HCT116 (cell line): ENCODE measurements at regions not wholly inside any gene's neighbourhood (a gene's known extent, or its start where the extent isn't known, plus 50 kb on each side); places are given as distances from the start of the nearest gene placed in this dataset.

Experiments used
- ATAC-seq: fragments of 200-7000 bp; cut with Tn5 transposase; 2 replicates; pipeline ENCODE4 v1.9.1; 2020; ENCODE audit warnings: mild to moderate bottlenecking, moderate library complexity
- BruUV-seq: library from RNA; stranded (reverse); fragments of 400-500 nt; replicated peaks from 2 replicates; lab custom pipeline; 2021; lab: Mats Ljungman, UMichigan
- CTCF ChIA-PET: fragments of 300-600 bp; sonication (Branson Sonifier 250); formaldehyde crosslinking; loops from one replicate; lab custom pipeline; 2021; ENCODE audit warnings: antibody characterized with exemption; lab: Charles Lee
- POLR2A ChIA-PET: fragments of 300-600, 350-600 bp; sonication (Branson Sonifier 250); formaldehyde crosslinking; loops from one replicate; lab custom pipeline; 2021; ENCODE audit warnings: antibody characterized with exemption; lab: Charles Lee
- RAD21 ChIA-PET, 2 experiments: fragments of 300-600 bp; sonication (Branson Sonifier 250); formaldehyde crosslinking; loops; one replicate each; lab custom pipeline; 2023; ENCODE audit warnings: low total read pairs in 2 of 2; ENCODE audit not compliant: uncharacterized antibody in 2 of 2, unreplicated experiment in 2 of 2, low non-redundant PET in 1 of 2; lab: Charles Lee
- DNase-seq: peaks from one replicate; pipeline ENCODE4 v3.0.0-alpha.2; 2010; ENCODE audit warnings: low read depth, low spot score
- H2AFZ ChIP-seq: fragments of 200-600 bp; shearing (Covaris generic), sonication (generic); 2 replicates; pipeline ENCODE4 v1.6.1; 2017; ENCODE audit warnings: low read depth, mixed run types, mixed read lengths, antibody characterized with exemption, low read length; ENCODE audit not compliant: poor library complexity, severe bottlenecking
- H3K27ac ChIP-seq: 2 replicates; pipeline ENCODE4 v1.5.1; 2012; ENCODE audit warnings: low read depth, low read length
- H3K27me3 ChIP-seq: fragments of 200-600 bp; sonication (generic); 2 replicates; pipeline ENCODE4 v1.6.1; 2016; ENCODE audit warnings: mixed run types, low read length, mixed read lengths; ENCODE audit not compliant: insufficient read depth
- H3K36me3 ChIP-seq, 2 experiments: fragments of 200-500 bp in 1 of 2; fragments of 200-600 bp in 1 of 2; sonication (Bioruptor generic) in 1 of 2; sonication (generic) in 1 of 2; 2 replicates each; pipeline versions ENCODE4 v1.5.1 to v1.6.1; 2014 to 2016; ENCODE audit warnings: low read length in 2 of 2, inconsistent platforms in 1 of 2, mixed read lengths in 1 of 2, mixed run types in 1 of 2; ENCODE audit not compliant: insufficient read depth in 2 of 2, control insufficient read depth in 1 of 2
- H3K4me1 ChIP-seq, 2 experiments: fragments of 200-600 bp in 1 of 2; sonication (generic) in 1 of 2; 2 replicates each; pipeline versions ENCODE4 v1.5.1 to v1.6.1; 2012 to 2017; ENCODE audit warnings: low read length in 2 of 2, inconsistent platforms in 1 of 2, mild to moderate bottlenecking in 1 of 2, mixed read lengths in 1 of 2, mixed run types in 1 of 2, moderate library complexity in 1 of 2; ENCODE audit not compliant: insufficient read depth in 2 of 2, control insufficient read depth in 1 of 2
- H3K4me2 ChIP-seq: fragments of 200-600 bp; sonication (generic); 2 replicates; pipeline ENCODE4 v1.6.1; 2017; ENCODE audit warnings: mixed run types, low read length, mixed read lengths
- H3K4me3 ChIP-seq, 2 experiments: fragments of 200-600 bp in 1 of 2; sonication (generic) in 1 of 2; replicated peaks in 1 of 2; 2 replicates each; pipeline ENCODE4 v1.5.1; 2011 to 2016; ENCODE audit warnings: low read length in 2 of 2, control low read depth in 1 of 2, low read depth in 1 of 2, mild to moderate bottlenecking in 1 of 2, mixed read lengths in 1 of 2, mixed run types in 1 of 2
- H3K79me2 ChIP-seq: fragments of 200-600 bp; sonication (generic); 2 replicates; pipeline ENCODE4 v1.6.1; 2017; ENCODE audit warnings: mild to moderate bottlenecking, mixed run types, low read length, moderate library complexity, mixed read lengths; ENCODE audit not compliant: insufficient read depth
- H3K9ac ChIP-seq: fragments of 200-600 bp; sonication (generic); 2 replicates; pipeline ENCODE4 v1.6.1; 2016; ENCODE audit warnings: low read length, mixed read lengths
- H3K9me2 ChIP-seq: fragments of 200-600 bp; sonication (generic), shearing (Covaris generic); 2 replicates; pipeline ENCODE4 v1.6.1; 2017; ENCODE audit warnings: mixed run types, mild to moderate bottlenecking, moderate library complexity; ENCODE audit not compliant: insufficient read depth
- H3K9me3 ChIP-seq, 2 experiments: fragments of 200-500 bp in 1 of 2; fragments of 200-600 bp in 1 of 2; sonication (Bioruptor generic) in 1 of 2; sonication (generic) in 1 of 2; 2 replicates each; pipeline ENCODE4 v1.6.1; 2014 to 2017; ENCODE audit warnings: low read length in 2 of 2, mixed read lengths in 2 of 2, inconsistent platforms in 1 of 2, low read depth in 1 of 2, mild to moderate bottlenecking in 1 of 2, mixed run types in 1 of 2, moderate library complexity in 1 of 2; ENCODE audit not compliant: control insufficient read depth in 1 of 2, insufficient read depth in 1 of 2
- H4K20me1 ChIP-seq: fragments of 200-600 bp; sonication (generic), shearing (Covaris generic); 2 replicates; pipeline ENCODE4 v1.6.1; 2017; ENCODE audit warnings: mixed run types, mild to moderate bottlenecking, moderate library complexity; ENCODE audit not compliant: insufficient read depth
- CBX3 ChIP-seq: IDR thresholded peaks from 2 replicates; pipeline ENCODE4 v1.6.1; 2012; ENCODE audit warnings: low read depth
- CTCF ChIP-seq, 3 experiments: fragments of 200-600 bp in 1 of 3; sonication (generic) in 1 of 3; IDR thresholded peaks in 2 of 3; conservative IDR thresholded peaks in 1 of 3; 2 replicates each; pipeline ENCODE4 v1.5.1; 2012 to 2017; ENCODE audit warnings: low read depth in 2 of 3, low read length in 2 of 3, antibody characterized with exemption in 1 of 3, borderline replicate concordance in 1 of 3, control low read depth in 1 of 3, mild to moderate bottlenecking in 1 of 3, mixed read lengths in 1 of 3, mixed run types in 1 of 3, moderate library complexity in 1 of 3; ENCODE audit not compliant: insufficient read depth in 1 of 3
- EGR1 ChIP-seq: IDR thresholded peaks from 2 replicates; pipeline ENCODE4 v1.6.1; 2012; ENCODE audit warnings: low read depth
- ELF1 ChIP-seq: IDR thresholded peaks from 2 replicates; pipeline ENCODE4 v1.6.1; 2012; ENCODE audit warnings: low read depth, borderline replicate concordance
- FOSL1 ChIP-seq: IDR thresholded peaks from 2 replicates; pipeline ENCODE4 v1.6.1; 2012; ENCODE audit warnings: low read depth
- JUND ChIP-seq: IDR thresholded peaks from 2 replicates; pipeline ENCODE4 v1.6.1; 2012
- MAX ChIP-seq: IDR thresholded peaks from 2 replicates; pipeline ENCODE4 v1.6.1; 2012
- POLR2A ChIP-seq: IDR thresholded peaks from 2 replicates; pipeline ENCODE4 v1.7.0; 2011; ENCODE audit warnings: borderline replicate concordance; ENCODE audit not compliant: insufficient read depth, insufficient read length; ENCODE audit errors: extremely low read depth
- RAD21 ChIP-seq: IDR thresholded peaks from 2 replicates; pipeline ENCODE4 v1.6.1; 2012; ENCODE audit warnings: low read depth, mild to moderate bottlenecking
- REST ChIP-seq: IDR thresholded peaks from 2 replicates; pipeline ENCODE4 v1.6.1; 2012; ENCODE audit warnings: low read depth
- SIN3A ChIP-seq: IDR thresholded peaks from 2 replicates; pipeline ENCODE4 v1.6.1; 2012; ENCODE audit warnings: low read depth
- SP1 ChIP-seq: IDR thresholded peaks from 2 replicates; pipeline ENCODE4 v1.6.1; 2012; ENCODE audit warnings: low read depth
- SRF ChIP-seq: IDR thresholded peaks from 2 replicates; pipeline ENCODE4 v1.6.1; 2012; ENCODE audit warnings: low read depth
- TCF7L2 ChIP-seq: IDR thresholded peaks from 2 replicates; pipeline ENCODE4 v1.7.0; 2011; ENCODE audit warnings: borderline replicate concordance, inconsistent platforms; ENCODE audit not compliant: insufficient read depth, insufficient read length; ENCODE audit errors: extremely low read depth
- YY1 ChIP-seq: IDR thresholded peaks from 2 replicates; pipeline ENCODE4 v1.6.1; 2011; ENCODE audit warnings: low read length, low read depth, moderate library complexity, mild to moderate bottlenecking; ENCODE audit not compliant: insufficient replicate concordance; ENCODE audit errors: extremely low read depth
- ZBTB33 ChIP-seq: IDR thresholded peaks from 2 replicates; pipeline ENCODE4 v1.6.1; 2011; ENCODE audit warnings: mild to moderate bottlenecking, low read length, moderate library complexity; ENCODE audit not compliant: insufficient replicate concordance; ENCODE audit errors: extremely low read depth
- ZFX ChIP-seq: fragments of 450-650 bp; IDR thresholded peaks from 2 replicates; pipeline ENCODE4 v1.6.1; 2017
- ZNF274 ChIP-seq: fragments of 200-500 bp; sonication (Bioruptor generic); IDR thresholded peaks from 2 replicates; pipeline ENCODE4 v1.6.1; 2014; ENCODE audit warnings: mild to moderate bottlenecking, low read depth, low read length, inconsistent platforms
- intact Hi-C: fragments of 100-400 bp; cut with micrococcal nuclease; formaldehyde crosslinking; loops from 2 replicates; pipeline ENCODE4 v1.10.0; 2022

- intact Hi-C loops, result no loop called here
- ChIA-PET RAD21 (no interaction called here), POLR2A (no interaction called here), CTCF (no interaction called here)
- H3K79me2 ChIP-seq, result no peaks in the 10 kb centered on the region
- TF ChIP-seq CBX3 (no peak), JUND (no peak), ELF1 (no peak), POLR2A (no peak), EGR1 (no peak), CTCF (IDR thresholded peaks at IDR 0.05 in 2 of 3, conservative IDR thresholded peaks at IDR 0.05 in 1 of 3; ENCODE audit: borderline replicate concordance in 1 of 3, insufficient read depth in 1 of 3, low read depth in 2 of 3, low read length in 2 of 3) (no peak), RAD21 (no peak), FOSL1 (no peak), MAX (no peak), ZNF274 (no peak), ZFX (no peak), SRF (no peak), YY1 (no peak), REST (no peak), SIN3A (no peak), SP1 (no peak), TCF7L2 (no peak), ZBTB33 (no peak)
- DNase-seq (no peak), ATAC-seq (no peak)
- H3K9ac ChIP-seq, result no peak overlapping the region
- H3K4me2 ChIP-seq, result no peak overlapping the region
- no peaks in the 10 kb centered on the region for H3K27me3 ChIP-seq
- no peaks in the 10 kb centered on the region for H4K20me1 ChIP-seq
- peaks cover 0 to 10% of the 10 kb centered on the region in 2 experiments; a peak in 2 of 4 replicates for H3K9me3 ChIP-seq
- no peak overlapping the region for H2AFZ ChIP-seq
- no TSS peak for BruUV-seq
- H3K36me3 ChIP-seq, result no peaks in the 10 kb centered on the region
- H3K4me1 ChIP-seq, result peaks cover 0 to 8% of the 10 kb centered on the region in 2 experiments; a peak in 1 of 4 replicates
- H3K4me3 ChIP-seq, result no peak overlapping the region
- H3K27ac ChIP-seq, result no peak overlapping the region
- H3K9me2 ChIP-seq, result no peaks in the 10 kb centered on the region
Observed at GRCh38 chr4:1467581-1468458, 61.6 kb upstream of the NKX1-1 start.
